Activated CD4-positive, alpha-beta T cell treated with anti-CD3 and anti-CD28 coated beads, Interleukin-2, amount 10 ng/mL, durations not matched to agents 7 days and 5 days (primary cell): ENCODE measurements at regions not wholly inside any gene's neighbourhood (a gene's known extent, or its start where the extent isn't known, plus 50 kb on each side); places are given as distances from the start of the nearest gene placed in this dataset.

Source experiments
- CTCF ChIA-PET: fragments of 350-600 bp; sonication (Branson Sonifier 250); formaldehyde crosslinking; loops from one replicate; lab custom pipeline; 2021; ENCODE audit warnings: antibody characterized with exemption; lab: Charles Lee
- POLR2A ChIA-PET: fragments of 350-600 bp; sonication (Branson Sonifier 250); formaldehyde crosslinking; loops from one replicate; lab custom pipeline; 2021; ENCODE audit warnings: antibody characterized with exemption; lab: Charles Lee
- DNase-seq: peaks from one replicate; pipeline ENCODE4 v3.0.0-alpha.2; 2020
- H3K27ac Mint-ChIP-seq: one replicate; pipeline ENCODE4 v1.8.0; 2021; ENCODE audit warnings: mild to moderate bottlenecking, moderate library complexity, mixed read lengths
- H3K27me3 Mint-ChIP-seq: one replicate; pipeline ENCODE4 v1.8.0; 2021; ENCODE audit warnings: mixed read lengths
- H3K36me3 Mint-ChIP-seq: one replicate; pipeline ENCODE4 v1.8.0; 2021; ENCODE audit warnings: low read depth, mixed read lengths
- H3K4me1 Mint-ChIP-seq: one replicate; pipeline ENCODE4 v1.8.0; 2021; ENCODE audit warnings: mixed read lengths
- H3K4me3 Mint-ChIP-seq: one replicate; pipeline ENCODE4 v1.8.0; 2021; ENCODE audit warnings: mild to moderate bottlenecking, moderate library complexity, mixed read lengths
- H3K9me3 Mint-ChIP-seq: one replicate; pipeline ENCODE4 v1.8.0; 2021; ENCODE audit warnings: mixed read lengths

DNA sequence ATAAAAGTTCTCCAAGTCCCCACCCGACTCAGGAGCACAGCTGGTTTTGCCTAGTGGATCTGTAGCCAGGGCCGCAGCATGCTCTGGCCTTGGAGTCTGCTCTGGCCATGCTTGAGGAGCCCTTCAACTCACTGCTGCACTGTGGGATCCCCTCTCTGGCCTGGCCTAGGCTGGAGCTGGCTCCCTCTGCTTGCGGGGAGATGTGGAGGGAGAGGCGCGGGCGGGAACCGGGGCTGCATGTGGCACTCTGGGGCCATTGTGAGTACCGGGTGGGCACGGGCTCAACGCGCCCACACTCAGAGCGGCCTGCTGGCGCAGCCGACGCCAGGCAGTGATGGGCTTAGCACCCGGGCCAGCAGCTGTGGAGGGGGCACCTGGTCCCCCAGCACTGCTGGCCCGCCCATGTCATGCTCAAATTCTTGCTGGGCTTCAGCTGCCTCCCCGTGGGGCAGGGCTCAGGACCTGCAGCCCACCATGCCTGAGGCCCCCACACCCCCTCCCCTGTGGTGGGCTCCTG, 57.0 kb upstream of the ATP12A start:
- Mint-ChIP-seq H3K4me3 (no peak overlapping the region), H3K27me3 (no peaks in the 10 kb centered on the region), H3K36me3 (peaks cover 18% of the 10 kb centered on the region), H3K27ac (no peak overlapping the region), H3K9me3 (peaks cover 2% of the 10 kb centered on the region), H3K4me1 (peaks cover 53% of the 10 kb centered on the region)
- POLR2A ChIA-PET = no interaction called here
- CTCF ChIA-PET = interaction anchor here (0.6 to 1.9 kb wide), 7 partner anchors 10 to 663 kb away, joined by 3 to 9 read pairs (median 4); no protein-coding TSS in a partner anchor
- DNase-seq = no peak

DNA sequence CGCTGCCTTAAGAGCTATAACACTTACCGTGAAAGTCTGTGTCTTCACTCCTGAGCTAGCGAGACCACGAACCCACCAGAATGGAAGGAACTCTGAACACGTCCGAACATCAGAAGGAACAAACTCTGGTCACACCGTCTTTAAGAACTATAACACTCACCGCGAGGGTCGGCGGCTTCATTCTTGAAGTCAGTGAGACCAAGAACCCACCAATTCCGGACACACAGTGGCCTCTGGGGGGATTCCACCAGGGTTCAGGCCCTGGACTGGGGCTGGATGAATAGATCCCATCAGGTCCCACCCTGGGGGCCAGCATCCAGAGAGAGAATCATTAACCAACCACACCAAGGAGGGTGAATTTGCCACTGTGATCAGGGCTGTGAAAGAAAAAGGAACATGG, 55.8 kb upstream of the ATP12A start:
- Mint-ChIP-seq H3K4me1 (peaks cover 41% of the 10 kb centered on the region), H3K27ac (peak overlapping the region; percentile 87), H3K27me3 (no peaks in the 10 kb centered on the region), H3K9me3 (peaks cover 2% of the 10 kb centered on the region), H3K36me3 (peaks cover 13% of the 10 kb centered on the region), H3K4me3 (no peak overlapping the region)
- ChIA-PET CTCF (interaction anchor here (0.8 to 1.9 kb wide), 4 partner anchors 12 to 46 kb away, joined by 3 to 7 read pairs (median 5); no protein-coding TSS in a partner anchor), POLR2A (no interaction called here)
- no peak for DNase-seq

DNA sequence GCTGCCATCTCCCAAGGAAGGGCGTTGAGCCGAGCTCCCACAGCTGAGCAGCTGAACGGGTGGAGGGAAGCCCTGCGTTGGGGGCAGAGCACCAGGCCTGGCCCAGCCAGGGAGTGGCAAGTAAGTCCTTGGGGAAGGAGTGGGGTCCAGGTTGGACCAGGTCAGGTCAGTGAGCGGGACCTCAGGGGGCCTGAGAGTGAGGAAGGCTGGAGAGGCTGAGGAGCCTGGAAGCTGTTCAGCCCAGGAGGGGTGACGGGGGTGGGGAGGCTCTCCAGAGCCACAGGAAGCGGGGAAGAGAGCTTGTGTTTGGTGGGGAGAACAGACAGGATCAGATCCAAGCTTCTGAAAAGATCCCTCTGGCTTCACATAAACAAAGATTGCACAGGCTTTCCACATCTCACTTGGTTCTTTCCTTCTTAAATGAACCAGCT, 55.4 kb upstream of the ATP12A start:
- Mint-ChIP-seq H3K4me1 (peaks cover 37% of the 10 kb centered on the region), H3K27ac (peak overlapping the region; percentile 87), H3K27me3 (no peaks in the 10 kb centered on the region), H3K36me3 (peaks cover 13% of the 10 kb centered on the region), H3K9me3 (peaks cover 2% of the 10 kb centered on the region), H3K4me3 (no peak overlapping the region)
- ChIA-PET POLR2A (no interaction called here), CTCF (interaction anchor here (0.8 to 1.9 kb wide), 5 partner anchors 12 to 660 kb away, joined by 3 to 7 read pairs (median 4); no protein-coding TSS in a partner anchor)
- DNase-seq = no peak

DNA sequence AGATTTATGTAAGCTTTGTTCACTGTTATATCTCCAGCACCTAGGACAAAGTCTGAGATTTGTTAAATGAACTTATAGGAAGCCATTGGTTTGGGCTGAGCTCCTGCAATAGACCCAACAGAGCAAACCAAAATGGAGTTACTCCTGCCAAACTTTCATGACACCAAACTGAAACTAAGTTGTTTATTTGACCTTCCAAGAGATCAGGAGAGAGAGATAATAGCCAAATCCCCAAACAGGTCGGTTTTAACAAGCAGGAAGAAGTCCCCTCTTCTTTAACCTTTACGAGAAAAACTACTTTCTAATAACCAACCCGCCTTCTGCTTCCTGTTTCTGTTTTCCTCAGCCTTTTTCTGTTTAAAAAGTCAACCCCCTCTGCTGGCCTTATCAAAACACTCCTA, 54.9 kb upstream of the ATP12A start:
- CTCF ChIA-PET = interaction anchor here (0.8 to 1.4 kb wide), 4 partner anchors 17 to 659 kb away, joined by 3 to 6 read pairs (median 4); no protein-coding TSS in a partner anchor
- H3K36me3 Mint-ChIP-seq = peaks cover 10% of the 10 kb centered on the region
- no peaks in the 10 kb centered on the region for H3K27me3 Mint-ChIP-seq
- H3K4me3 Mint-ChIP-seq = no peak overlapping the region
- peak overlapping the region; percentile 87 for H3K27ac Mint-ChIP-seq
- POLR2A ChIA-PET = no interaction called here
- DNase-seq = no peak
- peaks cover 2% of the 10 kb centered on the region for H3K9me3 Mint-ChIP-seq
- H3K4me1 Mint-ChIP-seq = peaks cover 37% of the 10 kb centered on the region

DNA sequence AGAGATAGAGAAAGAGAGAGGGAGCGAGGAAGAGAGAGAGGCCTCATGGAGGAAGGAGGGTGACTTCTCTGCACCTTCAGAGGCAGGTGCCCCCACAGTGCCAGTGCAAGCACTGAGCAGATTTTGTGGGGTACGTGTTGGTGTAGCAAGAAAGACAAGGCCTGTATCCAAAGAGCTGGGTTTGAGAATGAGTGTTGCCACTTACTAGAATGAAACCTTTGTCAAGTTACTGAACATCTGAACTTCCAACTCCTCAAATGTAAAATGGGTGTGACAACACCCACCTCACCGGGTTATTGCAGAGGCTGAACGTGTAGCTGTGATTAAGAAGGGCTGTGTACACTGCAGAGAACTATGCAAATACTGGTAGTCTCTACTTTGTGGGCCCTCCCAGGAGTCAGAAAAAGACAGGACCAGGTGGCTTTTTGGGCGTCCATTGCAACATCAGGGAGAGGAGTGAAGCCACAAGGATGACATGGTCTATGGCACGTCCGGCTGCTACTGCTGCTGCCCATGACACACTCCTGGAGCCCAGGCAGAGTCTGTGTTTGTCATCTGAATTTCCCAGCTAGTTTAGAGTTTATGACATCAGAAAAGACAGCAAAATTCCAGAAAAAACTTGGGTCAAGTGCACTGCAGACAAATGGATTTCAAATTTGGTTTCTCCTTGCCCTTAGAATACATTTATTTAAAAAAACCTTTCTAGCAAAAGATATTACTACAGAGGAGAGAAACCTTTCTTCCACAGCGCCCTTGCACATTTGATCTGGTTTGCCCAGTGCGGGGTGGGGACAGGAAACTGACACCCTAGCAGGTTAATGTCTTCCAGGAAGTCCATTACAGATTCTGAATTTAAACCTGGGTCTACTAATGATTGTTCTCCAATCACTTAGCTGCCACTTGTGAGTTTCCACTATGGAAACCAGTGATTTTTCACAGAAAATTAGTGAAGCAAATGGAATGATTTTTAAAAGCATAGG, 54.0 kb upstream of the ATP12A start:
- H3K9me3 Mint-ChIP-seq = peaks cover 2% of the 10 kb centered on the region
- DNase-seq = peak; percentile 45
- ChIA-PET POLR2A (no interaction called here), CTCF (interaction anchor here (1.2 to 2.2 kb wide), 2 partner anchors 7 to 19 kb away, joined by 5 read pairs; no protein-coding TSS in a partner anchor)
- peaks cover 9% of the 10 kb centered on the region for H3K36me3 Mint-ChIP-seq
- peak overlapping the region; percentile 87 for H3K27ac Mint-ChIP-seq
- H3K27me3 Mint-ChIP-seq = no peaks in the 10 kb centered on the region
- no peak overlapping the region for H3K4me3 Mint-ChIP-seq
- peaks cover 43% of the 10 kb centered on the region for H3K4me1 Mint-ChIP-seq

DNA sequence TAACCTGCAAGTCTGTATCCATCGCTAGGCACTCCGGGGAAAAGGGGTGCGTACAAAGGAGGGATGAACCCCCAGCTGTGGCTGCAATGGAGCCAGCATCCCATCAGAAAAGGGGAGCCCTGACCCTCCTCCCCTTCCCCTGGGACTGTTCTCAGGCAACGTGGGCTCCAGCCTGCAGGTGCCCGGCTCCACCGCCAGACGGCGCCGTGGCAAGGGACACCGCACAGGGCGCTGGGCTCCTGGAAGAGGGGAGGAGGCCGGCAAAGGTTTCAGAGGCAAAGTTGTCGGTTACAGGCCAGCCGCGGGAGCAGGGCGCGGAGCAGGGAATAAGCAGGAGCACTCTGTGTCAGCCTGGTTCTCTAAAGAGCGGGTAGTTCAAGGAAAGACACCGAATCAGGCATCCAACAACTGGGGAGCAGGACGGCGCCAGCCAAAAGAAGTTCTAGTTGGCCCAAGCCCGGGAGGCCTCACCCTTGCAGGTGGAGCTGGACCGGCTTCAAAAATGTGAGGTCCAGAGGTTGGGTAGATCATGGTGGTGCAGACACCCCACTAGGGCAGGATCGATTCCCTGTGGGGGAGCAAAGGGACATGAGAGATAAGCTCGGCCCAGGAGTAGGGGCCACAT, 53.0 kb upstream of the ATP12A start:
- no peaks in the 10 kb centered on the region for H3K27me3 Mint-ChIP-seq
- H3K9me3 Mint-ChIP-seq = peaks cover 2% of the 10 kb centered on the region
- DNase-seq = peak; percentile 1
- peaks cover 9% of the 10 kb centered on the region for H3K36me3 Mint-ChIP-seq
- CTCF ChIA-PET = interaction anchor here (1.2 to 2.2 kb wide), 2 partner anchors 9 to 18 kb away, joined by 5 read pairs; no protein-coding TSS in a partner anchor
- H3K27ac Mint-ChIP-seq = peak overlapping the region; percentile 87
- H3K4me3 Mint-ChIP-seq = no peak overlapping the region
- POLR2A ChIA-PET = no interaction called here
- peaks cover 44% of the 10 kb centered on the region for H3K4me1 Mint-ChIP-seq

DNA sequence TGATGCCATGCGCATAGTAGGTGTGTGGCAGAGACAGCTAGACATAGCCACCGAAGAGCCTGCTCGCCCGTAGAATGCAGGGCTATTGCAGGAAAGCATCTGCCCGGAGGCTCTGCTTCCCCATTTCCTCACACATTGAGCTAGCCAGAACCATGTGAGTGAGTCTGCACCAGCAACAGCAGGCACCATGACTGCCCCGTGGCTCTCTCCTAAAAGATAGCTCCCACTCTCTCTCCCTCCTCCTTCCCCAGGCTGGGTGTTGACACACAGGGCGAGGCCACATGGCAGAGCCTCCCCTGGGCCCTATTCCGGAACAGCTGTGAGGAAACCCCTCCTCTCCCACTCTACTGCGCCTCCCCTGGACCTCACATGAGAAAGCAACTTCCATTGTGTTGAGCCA, 52.3 kb upstream of the ATP12A start:
- POLR2A ChIA-PET = no interaction called here

DNA sequence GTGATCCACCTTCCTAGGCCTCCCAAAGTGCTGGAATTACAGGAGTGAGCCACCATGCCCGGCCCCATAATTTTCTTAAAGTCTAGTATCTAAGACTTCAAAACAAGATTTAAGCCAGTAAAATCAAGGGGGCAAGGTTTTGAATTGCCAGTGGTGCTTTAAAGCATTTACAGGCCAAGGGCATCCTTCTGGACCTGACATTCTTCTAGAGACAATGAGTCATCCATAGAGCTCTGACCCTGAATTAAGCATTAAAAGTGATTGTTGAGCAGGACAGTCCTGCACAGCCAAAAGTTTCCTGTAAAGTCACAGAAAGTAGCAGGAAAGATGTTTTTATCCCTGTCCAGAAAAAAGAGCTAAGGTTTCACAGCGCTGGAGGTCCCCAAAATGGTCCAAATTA, 50.9 kb upstream of the ATP12A start:
- ChIA-PET CTCF (interaction anchor here (0.6 to 1.7 kb wide), 4 partner anchors 13 to 675 kb away, joined by 3 to 5 read pairs (median 3); no protein-coding TSS in a partner anchor), POLR2A (no interaction called here)
- peaks cover 9% of the 10 kb centered on the region for H3K36me3 Mint-ChIP-seq
- DNase-seq = no peak
- H3K4me3 Mint-ChIP-seq = no peak overlapping the region
- H3K9me3 Mint-ChIP-seq = no peaks in the 10 kb centered on the region
- H3K27ac Mint-ChIP-seq = no peak overlapping the region
- no peaks in the 10 kb centered on the region for H3K27me3 Mint-ChIP-seq
- H3K4me1 Mint-ChIP-seq = peaks cover 41% of the 10 kb centered on the region

More for the DNA sequence above, 52.3 kb upstream of the ATP12A start:
- H3K27me3 Mint-ChIP-seq = no peaks in the 10 kb centered on the region
- CTCF ChIA-PET = interaction anchor here (1.7 to 2.2 kb wide), 2 partner anchors 9 to 21 kb away, joined by 5 read pairs; no protein-coding TSS in a partner anchor
- H3K9me3 Mint-ChIP-seq = peaks cover 2% of the 10 kb centered on the region
- no peak for DNase-seq
- H3K4me1 Mint-ChIP-seq = peaks cover 44% of the 10 kb centered on the region
- H3K36me3 Mint-ChIP-seq = peaks cover 9% of the 10 kb centered on the region
- no peak overlapping the region for H3K4me3 Mint-ChIP-seq
- H3K27ac Mint-ChIP-seq = peak overlapping the region; percentile 68

DNA sequence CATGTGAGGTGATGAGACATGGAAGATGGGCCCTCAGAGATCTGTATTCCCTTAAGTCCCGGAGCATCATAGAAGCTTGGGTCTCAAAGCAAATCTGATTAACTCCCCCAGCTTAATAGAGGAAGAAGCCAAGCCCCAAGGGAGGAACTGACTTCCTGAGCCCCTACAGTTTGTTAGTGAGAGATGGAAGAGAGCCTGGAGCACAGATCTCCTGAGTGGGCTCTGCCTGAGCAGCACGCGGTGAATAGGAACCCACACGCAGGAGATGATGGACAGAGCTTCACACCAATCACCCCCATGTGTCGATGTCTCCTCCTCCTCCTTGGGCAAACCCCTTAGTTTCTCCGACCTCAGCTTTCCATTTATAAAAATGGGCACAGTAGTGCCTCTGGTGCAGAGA, 50.1 kb upstream of the ATP12A start:
- peaks cover 5% of the 10 kb centered on the region for H3K36me3 Mint-ChIP-seq
- peaks cover 33% of the 10 kb centered on the region for H3K4me1 Mint-ChIP-seq
- no peak overlapping the region for H3K27ac Mint-ChIP-seq
- ChIA-PET CTCF (interaction anchor here (0.6 to 1.7 kb wide), 2 partner anchors 24 to 674 kb away, joined by 3 to 4 read pairs; no protein-coding TSS in a partner anchor), POLR2A (no interaction called here)
- no peak overlapping the region for H3K4me3 Mint-ChIP-seq
- DNase-seq = no peak
- H3K9me3 Mint-ChIP-seq = no peaks in the 10 kb centered on the region
- H3K27me3 Mint-ChIP-seq = no peaks in the 10 kb centered on the region
